ENCODE measurements at regions not wholly inside any gene's neighbourhood (a gene's known extent, or its start where the extent isn't known, plus 50 kb on each side); places are given as distances from the start of the nearest gene placed in this dataset.
"Not testable (repeated sequence)": the region's sequence is repeated elsewhere in the genome, so short reads cannot be mapped to it uniquely, and the experiment has no call there.

- TF ChIP-seq EZH2 (IDR thresholded peaks at IDR 0.05; ENCODE audit: low read length) (no peak), CTCF (optimal IDR thresholded peaks at IDR 0.05 in 1 of 3, IDR thresholded peaks at IDR 0.05 in 1 of 3, conservative IDR thresholded peaks at IDR 0.05 in 1 of 3; ENCODE audit: extremely low read depth in 1 of 3, insufficient read depth in 2 of 3, low read length in 3 of 3) (no peak)
- H3K27me3 ChIP-seq (ENCODE audit: control insufficient read depth, extremely low read depth, insufficient read depth, low read length) = no peaks in the 10 kb centered on the region
- no peaks in the 10 kb centered on the region for H3K9me3 ChIP-seq (ENCODE audit: control insufficient read depth, low read depth, low read length)
- H3K27ac ChIP-seq (ENCODE audit: control insufficient read depth, insufficient read depth, low read length) = no peak overlapping the region
- DNase-seq (ENCODE audit: low read depth, low spot score) (no peak), FAIRE-seq (no peak)
- no peaks in the 10 kb centered on the region for H3K79me2 ChIP-seq (ENCODE audit: control insufficient read depth, insufficient read depth, low read length)
- H3K4me3 ChIP-seq (ENCODE audit: control insufficient read depth in 2 of 3, extremely low read depth in 1 of 3, insufficient read depth in 2 of 3, low read depth in 1 of 3, low read length in 3 of 3) = no peak overlapping the region
- H4K20me1 ChIP-seq (ENCODE audit: control insufficient read depth, extremely low read depth, insufficient read depth, low read length) = no peaks in the 10 kb centered on the region
- no peak overlapping the region for H3K9ac ChIP-seq (ENCODE audit: control insufficient read depth, extremely low read depth, insufficient read depth, low read length)
- no peak overlapping the region for H3K4me2 ChIP-seq (ENCODE audit: control insufficient read depth, extremely low read depth, insufficient read depth, low read depth, low read length)
- dilution Hi-C loops (cut with MboI; ENCODE audit: extremely low pct_ligation_motif_present, low sequenced_read_pairs) = no loop called here
- H3K9me1 ChIP-seq (ENCODE audit: control insufficient read depth, extremely low read depth, insufficient read depth, low read length) = no peaks in the 10 kb centered on the region
- H2AFZ ChIP-seq (ENCODE audit: control insufficient read depth, low read length) = no peak overlapping the region
- peaks cover 2% of the 10 kb centered on the region for H3K4me1 ChIP-seq (ENCODE audit: control insufficient read depth, extremely low read depth, insufficient read depth, low read length)
- H3K36me3 ChIP-seq (ENCODE audit: control insufficient read depth in 2 of 2, extremely low read depth in 1 of 2, insufficient read depth in 2 of 2, low read length in 2 of 2) = no peaks in the 10 kb centered on the region
These were observed 57.9 kb upstream of the ITGB1 start for GRCh38 chr10:33015761-33016547.

- H4K20me1 ChIP-seq (ENCODE audit: control insufficient read depth, extremely low read depth, insufficient read depth, low read length); DNase-seq (ENCODE audit: low read depth, low spot score); H3K9me1 ChIP-seq (ENCODE audit: control insufficient read depth, extremely low read depth, insufficient read depth, low read length); H2AFZ ChIP-seq (ENCODE audit: control insufficient read depth, low read length); dilution Hi-C loops (cut with MboI; ENCODE audit: extremely low pct_ligation_motif_present, low sequenced_read_pairs); H3K36me3 ChIP-seq (ENCODE audit: control insufficient read depth in 2 of 2, extremely low read depth in 1 of 2, insufficient read depth in 2 of 2, low read length in 2 of 2); H3K27me3 ChIP-seq (ENCODE audit: control insufficient read depth, extremely low read depth, insufficient read depth, low read length); H3K9me3 ChIP-seq (ENCODE audit: control insufficient read depth, low read depth, low read length); H3K9ac ChIP-seq (ENCODE audit: control insufficient read depth, extremely low read depth, insufficient read depth, low read length); FAIRE-seq; H3K27ac ChIP-seq (ENCODE audit: control insufficient read depth, insufficient read depth, low read length); H3K79me2 ChIP-seq (ENCODE audit: control insufficient read depth, insufficient read depth, low read length); H3K4me3 ChIP-seq (ENCODE audit: control insufficient read depth in 2 of 3, extremely low read depth in 1 of 3, insufficient read depth in 2 of 3, low read depth in 1 of 3, low read length in 3 of 3); H3K4me2 ChIP-seq (ENCODE audit: control insufficient read depth, extremely low read depth, insufficient read depth, low read depth, low read length): not testable (repeated sequence)
- peaks cover 27% of the 10 kb centered on the region for H3K4me1 ChIP-seq (ENCODE audit: control insufficient read depth, extremely low read depth, insufficient read depth, low read length)
These were observed 55.3 kb upstream of the ITGB1 start for GRCh38 chr10:33013331-33013730.

- H3K4me1 ChIP-seq (ENCODE audit: control insufficient read depth, extremely low read depth, insufficient read depth, low read length) = peaks cover 27% of the 10 kb centered on the region
- no peak for FAIRE-seq
- H3K4me3 ChIP-seq (ENCODE audit: control insufficient read depth in 2 of 3, extremely low read depth in 1 of 3, insufficient read depth in 2 of 3, low read depth in 1 of 3, low read length in 3 of 3) = no peak overlapping the region
- H3K36me3 ChIP-seq (ENCODE audit: control insufficient read depth in 2 of 2, extremely low read depth in 1 of 2, insufficient read depth in 2 of 2, low read length in 2 of 2) = no peaks in the 10 kb centered on the region
- H3K27me3 ChIP-seq (ENCODE audit: control insufficient read depth, extremely low read depth, insufficient read depth, low read length) = no peaks in the 10 kb centered on the region
- no peaks in the 10 kb centered on the region for H4K20me1 ChIP-seq (ENCODE audit: control insufficient read depth, extremely low read depth, insufficient read depth, low read length)
- no peak overlapping the region for H3K4me2 ChIP-seq (ENCODE audit: control insufficient read depth, extremely low read depth, insufficient read depth, low read depth, low read length)
- H3K27ac ChIP-seq (ENCODE audit: control insufficient read depth, insufficient read depth, low read length) = no peak overlapping the region
- no peaks in the 10 kb centered on the region for H3K9me1 ChIP-seq (ENCODE audit: control insufficient read depth, extremely low read depth, insufficient read depth, low read length)
- TF ChIP-seq CTCF (optimal IDR thresholded peaks at IDR 0.05 in 1 of 3, IDR thresholded peaks at IDR 0.05 in 1 of 3, conservative IDR thresholded peaks at IDR 0.05 in 1 of 3; ENCODE audit: extremely low read depth in 1 of 3, insufficient read depth in 2 of 3, low read length in 3 of 3) (no peak), EZH2 (IDR thresholded peaks at IDR 0.05; ENCODE audit: low read length) (no peak)
- no peak overlapping the region for H3K9ac ChIP-seq (ENCODE audit: control insufficient read depth, extremely low read depth, insufficient read depth, low read length)
- H3K79me2 ChIP-seq (ENCODE audit: control insufficient read depth, insufficient read depth, low read length) = peaks cover 7% of the 10 kb centered on the region
- dilution Hi-C loops (cut with MboI; ENCODE audit: extremely low pct_ligation_motif_present, low sequenced_read_pairs) = no loop called here
- no peaks in the 10 kb centered on the region for H3K9me3 ChIP-seq (ENCODE audit: control insufficient read depth, low read depth, low read length)
- DNase-seq (ENCODE audit: low read depth, low spot score) = no peak
- no peak overlapping the region for H2AFZ ChIP-seq (ENCODE audit: control insufficient read depth, low read length)
These were observed 54.3 kb upstream of the ITGB1 start for GRCh38 chr10:33012306-33012705.
